ENCODE measurements at regions not wholly inside any gene's neighbourhood (a gene's known extent, or its start where the extent isn't known, plus 50 kb on each side); places are given as distances from the start of the nearest gene placed in this dataset.

DNA sequence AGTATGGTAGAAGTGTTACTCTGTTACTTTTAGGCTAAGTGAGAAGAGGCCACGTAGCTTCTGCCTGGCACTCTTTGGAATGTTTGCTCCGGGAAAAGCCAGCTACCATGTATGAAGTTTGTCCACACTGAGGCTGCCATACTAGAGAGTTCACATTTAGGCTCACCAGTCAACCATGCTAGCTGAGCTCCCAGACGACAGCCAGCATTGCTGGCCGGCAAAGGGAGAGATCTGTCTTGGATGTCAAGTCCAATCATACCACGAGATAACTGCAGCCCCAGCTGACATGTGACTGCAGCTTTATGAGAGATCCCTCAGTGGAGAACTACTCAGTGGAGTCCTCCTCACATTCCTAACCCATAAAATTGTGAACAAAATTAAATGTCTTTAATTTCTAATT lies 321.2 kb upstream of the F9 start:
- TF ChIP-seq, protein P1, sequence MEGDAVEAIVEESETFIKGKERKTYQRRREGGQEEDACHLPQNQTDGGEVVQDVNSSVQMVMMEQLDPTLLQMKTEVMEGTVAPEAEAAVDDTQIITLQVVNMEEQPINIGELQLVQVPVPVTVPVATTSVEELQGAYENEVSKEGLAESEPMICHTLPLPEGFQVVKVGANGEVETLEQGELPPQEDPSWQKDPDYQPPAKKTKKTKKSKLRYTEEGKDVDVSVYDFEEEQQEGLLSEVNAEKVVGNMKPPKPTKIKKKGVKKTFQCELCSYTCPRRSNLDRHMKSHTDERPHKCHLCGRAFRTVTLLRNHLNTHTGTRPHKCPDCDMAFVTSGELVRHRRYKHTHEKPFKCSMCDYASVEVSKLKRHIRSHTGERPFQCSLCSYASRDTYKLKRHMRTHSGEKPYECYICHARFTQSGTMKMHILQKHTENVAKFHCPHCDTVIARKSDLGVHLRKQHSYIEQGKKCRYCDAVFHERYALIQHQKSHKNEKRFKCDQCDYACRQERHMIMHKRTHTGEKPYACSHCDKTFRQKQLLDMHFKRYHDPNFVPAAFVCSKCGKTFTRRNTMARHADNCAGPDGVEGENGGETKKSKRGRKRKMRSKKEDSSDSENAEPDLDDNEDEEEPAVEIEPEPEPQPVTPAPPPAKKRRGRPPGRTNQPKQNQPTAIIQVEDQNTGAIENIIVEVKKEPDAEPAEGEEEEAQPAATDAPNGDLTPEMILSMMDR (conservative IDR thresholded peaks at IDR 0.05), result no peak
- no peak for TF ChIP-seq EZH2 (IDR thresholded peaks at IDR 0.05; ENCODE audit: low read depth)
